GM18951 (cell line): ENCODE measurements at regions not wholly inside any gene's neighbourhood (a gene's known extent, or its start where the extent isn't known, plus 50 kb on each side); places are given as distances from the start of the nearest gene placed in this dataset.

Source experiments
- POLR2A ChIP-seq: IDR thresholded peaks from 4 replicates; pipeline ENCODE4 v1.6.1; 2011; ENCODE audit warnings: mild to moderate bottlenecking; ENCODE audit not compliant: insufficient read length, insufficient read depth; ENCODE audit errors: extremely low read depth
- in situ Hi-C: fragments of 300-500 bp; cut with MboI; formaldehyde crosslinking; loops from one replicate; pipeline ENCODE4 v1.12.0; 2022; ENCODE audit warnings: low sequenced_read_pairs, mixed read lengths, inconsistent platforms; ENCODE audit not compliant: unreplicated experiment

GRCh38 chr22:22387386-22387736 lies 121.2 kb downstream of the ZNF280B start:
- no peak for TF ChIP-seq POLR2A

GRCh38 chr22:22388090-22388489 lies 120.5 kb downstream of the ZNF280B start:
- in situ Hi-C loops: no loop called here

More at GRCh38 chr22:22387386-22387736, 121.2 kb downstream of the ZNF280B start:
- in situ Hi-C loops: no loop called here

GRCh38 chr22:22388494-22388893 lies 120.0 kb downstream of the ZNF280B start:
- TF ChIP-seq POLR2A: no peak
- in situ Hi-C loops: no loop called here

More at GRCh38 chr22:22388090-22388489, 120.5 kb downstream of the ZNF280B start:
- TF ChIP-seq POLR2A: no peak

GRCh38 chr22:22389467-22389866 lies 119.1 kb downstream of the ZNF280B start:
- TF ChIP-seq POLR2A: no peak
- in situ Hi-C loops: no loop called here

- TF ChIP-seq POLR2A: no peak
- in situ Hi-C loops: no loop called here
Measured at GRCh38 chr22:22390989-22391388, 117.6 kb downstream of the ZNF280B start.

GRCh38 chr22:22391543-22391942 lies 117.0 kb downstream of the ZNF280B start:
- in situ Hi-C loops: no loop called here

GRCh38 chr22:22392131-22392530 lies 116.4 kb downstream of the ZNF280B start:
- in situ Hi-C loops: no loop called here
- no peak for TF ChIP-seq POLR2A

More at GRCh38 chr22:22391543-22391942, 117.0 kb downstream of the ZNF280B start:
- no peak for TF ChIP-seq POLR2A

- in situ Hi-C loops: no loop called here
- TF ChIP-seq POLR2A: no peak
Measured at GRCh38 chr22:22394591-22394990, 114.0 kb downstream of the ZNF280B start.

- in situ Hi-C loops: no loop called here
- TF ChIP-seq POLR2A: no peak
Measured at GRCh38 chr22:22395245-22395644, 113.3 kb downstream of the ZNF280B start.

GRCh38 chr22:22396741-22397291 lies 111.7 kb downstream of the ZNF280B start:
- TF ChIP-seq POLR2A: no peak
- in situ Hi-C loops: no loop called here

- in situ Hi-C loops: no loop called here
- TF ChIP-seq POLR2A: no peak
Measured at GRCh38 chr22:22397292-22397870, 111.2 kb downstream of the ZNF280B start.

- TF ChIP-seq POLR2A: no peak
- in situ Hi-C loops: no loop called here
Measured at GRCh38 chr22:22397875-22398524, 110.5 kb downstream of the ZNF280B start.

GRCh38 chr22:22398530-22399327 lies 109.8 kb downstream of the ZNF280B start:
- no peak for TF ChIP-seq POLR2A
- in situ Hi-C loops: no loop called here
